Neuronal stem cell (in vitro differentiated cells): ENCODE measurements at regions not wholly inside any gene's neighbourhood (a gene's known extent, or its start where the extent isn't known, plus 50 kb on each side); places are given as distances from the start of the nearest gene placed in this dataset.
A peak's percentile ranks its signal among the peaks of the same experiment; 100 is the strongest.

Experiments
- DNase-seq: peaks from one replicate; pipeline ENCODE4 v3.0.0-alpha.2; 2013; ENCODE audit warnings: low spot score
- H2AFZ ChIP-seq: one replicate; pipeline ENCODE4 v1.6.1; 2013; ENCODE audit warnings: mild to moderate bottlenecking, low read length, inconsistent platforms
- H2AK5ac ChIP-seq: 2 replicates; pipeline ENCODE4 v1.6.1; 2013; ENCODE audit warnings: low read depth, mild to moderate bottlenecking, inconsistent platforms, low read length, moderate library complexity, mixed read lengths
- H2BK120ac ChIP-seq: 2 replicates; pipeline ENCODE4 v1.6.1; 2013; ENCODE audit warnings: low read depth, mild to moderate bottlenecking, inconsistent platforms, low read length, moderate library complexity, mixed read lengths
- H2BK12ac ChIP-seq: one replicate; pipeline ENCODE4 v1.6.1; 2013; ENCODE audit warnings: low read length, inconsistent platforms
- H2BK15ac ChIP-seq: 2 replicates; pipeline ENCODE4 v1.6.1; 2013; ENCODE audit warnings: mild to moderate bottlenecking, low read length, inconsistent platforms, mixed read lengths
- H2BK5ac ChIP-seq: one replicate; pipeline ENCODE4 v1.6.1; 2013; ENCODE audit warnings: inconsistent platforms, mild to moderate bottlenecking, low read length, moderate library complexity
- H3K14ac ChIP-seq: one replicate; pipeline ENCODE4 v1.6.1; 2013; ENCODE audit warnings: low read length, inconsistent platforms
- H3K18ac ChIP-seq: 2 replicates; pipeline ENCODE4 v1.6.1; 2013; ENCODE audit warnings: low read length, inconsistent platforms
- H3K23ac ChIP-seq: 2 replicates; pipeline ENCODE4 v1.6.1; 2013; ENCODE audit warnings: low read depth, mild to moderate bottlenecking, mixed read lengths, low read length, inconsistent platforms; ENCODE audit not compliant: poor library complexity
- H3K27ac ChIP-seq: replicated peaks from 3 replicates; pipeline ENCODE4 v1.5.1; 2013; ENCODE audit warnings: low read length, inconsistent platforms
- H3K27me3 ChIP-seq, 3 experiments: 2 replicates each; pipeline ENCODE4 v1.6.1; 2013; ENCODE audit warnings: low read length in 3 of 3, mild to moderate bottlenecking in 2 of 3, inconsistent platforms in 1 of 3, low read depth in 1 of 3, mixed read lengths in 1 of 3, moderate library complexity in 1 of 3; ENCODE audit not compliant: control insufficient read depth in 3 of 3, insufficient read depth in 3 of 3
- H3K36me3 ChIP-seq, 2 donors: replicated peaks in 1 of 2; 2 replicates each; pipeline ENCODE4 v1.6.1; 2013; ENCODE audit warnings: low read length in 2 of 2; ENCODE audit not compliant: control insufficient read depth in 2 of 2, insufficient read depth in 2 of 2
- H3K4ac ChIP-seq: 2 replicates; pipeline ENCODE4 v1.6.1; 2013; ENCODE audit warnings: inconsistent platforms, mild to moderate bottlenecking, low read length, moderate library complexity
- H3K4me1 ChIP-seq, 2 donors: 1 replicate in 1 of 2; 2 replicates in 1 of 2; pipeline ENCODE4 v1.6.1; 2013; ENCODE audit warnings: low read length in 2 of 2, low read depth in 1 of 2; ENCODE audit not compliant: control insufficient read depth in 2 of 2, insufficient read depth in 1 of 2
- H3K4me2 ChIP-seq: one replicate; pipeline ENCODE4 v1.6.1; 2013; ENCODE audit warnings: mild to moderate bottlenecking, low read length, inconsistent platforms; ENCODE audit not compliant: insufficient read depth, poor library complexity, severe bottlenecking
- H3K4me3 ChIP-seq, 2 donors: 2 replicates each; pipeline ENCODE4 v1.5.1; 2013; ENCODE audit warnings: low read length in 2 of 2, mild to moderate bottlenecking in 2 of 2, inconsistent platforms in 1 of 2, moderate library complexity in 1 of 2
- H3K79me1 ChIP-seq: one replicate; pipeline ENCODE4 v1.6.1; 2013; ENCODE audit warnings: low read depth, mild to moderate bottlenecking, inconsistent platforms, low read length, moderate library complexity
- H3K9ac ChIP-seq: one replicate; pipeline ENCODE4 v1.6.1; 2013; ENCODE audit warnings: mild to moderate bottlenecking, low read depth, low read length, inconsistent platforms; ENCODE audit not compliant: poor library complexity
- H3K9me3 ChIP-seq, 2 donors: replicated peaks in 1 of 2; 2 replicates each; pipeline versions ENCODE3 to v1.6.1; 2013; ENCODE audit warnings: low read length in 2 of 2, mild to moderate bottlenecking in 2 of 2, inconsistent platforms in 1 of 2, low read depth in 1 of 2, mixed read lengths in 1 of 2, moderate library complexity in 1 of 2; ENCODE audit not compliant: control insufficient read depth in 2 of 2, insufficient read depth in 1 of 2
- H4K8ac ChIP-seq: one replicate; pipeline ENCODE4 v1.6.1; 2013; ENCODE audit warnings: low read depth, mild to moderate bottlenecking, inconsistent platforms, low read length, moderate library complexity
- H4K91ac ChIP-seq: one replicate; pipeline ENCODE4 v1.6.1; 2013; ENCODE audit warnings: low read length, low read depth, mild to moderate bottlenecking, inconsistent platforms; ENCODE audit not compliant: poor library complexity
- WGBS, 2 donors: extraction: QIAGEN DNeasy Blood & Tissue Kit; methylation state at CpG; one replicate each; pipeline ENCODE4 v1.1.7; 2013; ENCODE audit warnings: missing lambda C conversion rate in 2 of 2, mixed read lengths in 1 of 2; ENCODE audit not compliant: insufficient read length in 2 of 2, insufficient replicate concordance in 1 of 2; ENCODE audit errors: extremely low coverage in 2 of 2; 5-methylcytosine and 5-hydroxymethylcytosine counted together

- H2AK5ac ChIP-seq, result no peak overlapping the region
- no peak overlapping the region for H3K9ac ChIP-seq
- no peak overlapping the region for H2AFZ ChIP-seq
- no peak overlapping the region for H3K18ac ChIP-seq
- H3K27me3 ChIP-seq, result peaks cover 0 to 4% (median 0%) of the 10 kb centered on the region in 3 experiments
- no peak overlapping the region for H2BK5ac ChIP-seq
- peak overlapping the region; percentile 34 for H3K23ac ChIP-seq
- no peak overlapping the region for H3K4me3 ChIP-seq
- WGBS, 2 donors, result no CpG with 5 or more reads among the region's 5 CpGs
- DNase-seq, result no peak
- H4K8ac ChIP-seq, result no peak overlapping the region
- H4K91ac ChIP-seq, result no peak overlapping the region
- no peak overlapping the region for H2BK15ac ChIP-seq
- no peak overlapping the region for H3K27ac ChIP-seq
- no peaks in the 10 kb centered on the region for H3K36me3 ChIP-seq
- H3K4me2 ChIP-seq, result no peak overlapping the region
- H3K14ac ChIP-seq, result no peak overlapping the region
- H3K4me1 ChIP-seq, result no peaks in the 10 kb centered on the region
- H3K4ac ChIP-seq, result no peak overlapping the region
- H3K79me1 ChIP-seq, result no peaks in the 10 kb centered on the region
- no peaks in the 10 kb centered on the region for H3K9me3 ChIP-seq
- H2BK120ac ChIP-seq, result no peak overlapping the region
- no peak overlapping the region for H2BK12ac ChIP-seq
Measured at GRCh38 chr22:22738959-22739585, 94.7 kb downstream of the GGTLC2 start.

GRCh38 chr22:22740560-22741276 lies 96.3 kb downstream of the GGTLC2 start:
- Histone ChIP-seq H3K79me1 (no peaks in the 10 kb centered on the region), H3K27me3 (peaks cover 0 to 4% (median 0%) of the 10 kb centered on the region in 3 experiments), H3K9me3 (no peaks in the 10 kb centered on the region), H3K18ac (no peak overlapping the region), H3K27ac (no peak overlapping the region), H3K4ac (no peak overlapping the region), H3K4me3 (no peak overlapping the region), H2BK12ac (no peak overlapping the region), H4K91ac (no peak overlapping the region), H4K8ac (no peak overlapping the region), H3K4me1 (no peaks in the 10 kb centered on the region), H2BK5ac (no peak overlapping the region), H2AFZ (no peak overlapping the region), H2BK15ac (no peak overlapping the region), H3K23ac (no peak overlapping the region), H3K36me3 (no peaks in the 10 kb centered on the region), H3K9ac (no peak overlapping the region), H2AK5ac (no peak overlapping the region), H2BK120ac (no peak overlapping the region), H3K4me2 (no peak overlapping the region), H3K14ac (no peak overlapping the region)
- DNase-seq, result no peak
- WGBS, 2 donors, result no CpG with 5 or more reads among the region's 5 CpGs

- Histone ChIP-seq H3K4me1 (no peaks in the 10 kb centered on the region), H2AFZ (no peak overlapping the region), H4K8ac (no peak overlapping the region), H3K9me3 (no peaks in the 10 kb centered on the region), H3K18ac (no peak overlapping the region), H3K27ac (no peak overlapping the region), H3K27me3 (no peaks in the 10 kb centered on the region), H3K36me3 (no peaks in the 10 kb centered on the region), H2BK15ac (no peak overlapping the region), H3K23ac (no peak overlapping the region), H2BK5ac (no peak overlapping the region), H2BK120ac (no peak overlapping the region), H3K4ac (no peak overlapping the region), H3K79me1 (no peaks in the 10 kb centered on the region), H2AK5ac (no peak overlapping the region), H3K14ac (no peak overlapping the region), H3K4me3 (no peak overlapping the region), H4K91ac (no peak overlapping the region), H2BK12ac (no peak overlapping the region), H3K9ac (no peak overlapping the region), H3K4me2 (no peak overlapping the region)
- no peak for DNase-seq
- no CpG with 5 or more reads among the region's 4 CpGs for WGBS, 2 donors
Measured at GRCh38 chr22:22741843-22742242, 97.4 kb downstream of the GGTLC2 start.

DNA sequence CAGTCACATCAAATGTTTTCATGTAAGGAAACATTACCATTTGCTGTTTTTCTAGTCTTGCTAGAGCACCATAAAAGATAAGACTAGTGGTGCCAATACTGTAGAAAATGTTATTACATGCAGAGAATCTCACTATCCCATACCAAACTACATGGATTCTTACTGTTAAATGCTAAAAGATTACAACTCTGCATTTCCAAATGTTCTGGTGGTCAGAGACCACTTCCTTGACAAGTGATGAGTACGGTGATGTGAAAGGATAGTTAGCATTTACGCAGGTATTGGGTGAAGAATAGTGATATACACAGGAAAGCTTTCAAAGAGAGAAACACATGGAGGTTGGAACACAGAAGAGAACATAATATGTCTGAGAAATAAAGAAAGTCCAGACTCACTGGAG lies 98.2 kb downstream of the GGTLC2 start:
- Histone ChIP-seq H3K79me1 (no peaks in the 10 kb centered on the region), H3K27me3 (no peaks in the 10 kb centered on the region), H3K14ac (no peak overlapping the region), H3K4me2 (no peak overlapping the region), H3K18ac (no peak overlapping the region), H4K91ac (no peak overlapping the region), H3K9me3 (no peaks in the 10 kb centered on the region), H2BK15ac (no peak overlapping the region), H2AFZ (no peak overlapping the region), H3K4me3 (no peak overlapping the region), H3K27ac (no peak overlapping the region), H3K36me3 (no peaks in the 10 kb centered on the region), H2BK5ac (no peak overlapping the region), H3K9ac (no peak overlapping the region), H4K8ac (no peak overlapping the region), H3K23ac (no peak overlapping the region), H2AK5ac (no peak overlapping the region), H2BK12ac (no peak overlapping the region), H3K4me1 (no peaks in the 10 kb centered on the region), H2BK120ac (no peak overlapping the region), H3K4ac (no peak overlapping the region)
- WGBS, 2 donors, result no CpG with 5 or more reads among the region's 2 CpGs
- DNase-seq, result no peak
